ENCODE measurements at regions not wholly inside any gene's neighbourhood (a gene's known extent, or its start where the extent isn't known, plus 50 kb on each side); places are given as distances from the start of the nearest gene placed in this dataset.
A peak's percentile ranks its signal among the peaks of the same experiment; 100 is the strongest.

DNA sequence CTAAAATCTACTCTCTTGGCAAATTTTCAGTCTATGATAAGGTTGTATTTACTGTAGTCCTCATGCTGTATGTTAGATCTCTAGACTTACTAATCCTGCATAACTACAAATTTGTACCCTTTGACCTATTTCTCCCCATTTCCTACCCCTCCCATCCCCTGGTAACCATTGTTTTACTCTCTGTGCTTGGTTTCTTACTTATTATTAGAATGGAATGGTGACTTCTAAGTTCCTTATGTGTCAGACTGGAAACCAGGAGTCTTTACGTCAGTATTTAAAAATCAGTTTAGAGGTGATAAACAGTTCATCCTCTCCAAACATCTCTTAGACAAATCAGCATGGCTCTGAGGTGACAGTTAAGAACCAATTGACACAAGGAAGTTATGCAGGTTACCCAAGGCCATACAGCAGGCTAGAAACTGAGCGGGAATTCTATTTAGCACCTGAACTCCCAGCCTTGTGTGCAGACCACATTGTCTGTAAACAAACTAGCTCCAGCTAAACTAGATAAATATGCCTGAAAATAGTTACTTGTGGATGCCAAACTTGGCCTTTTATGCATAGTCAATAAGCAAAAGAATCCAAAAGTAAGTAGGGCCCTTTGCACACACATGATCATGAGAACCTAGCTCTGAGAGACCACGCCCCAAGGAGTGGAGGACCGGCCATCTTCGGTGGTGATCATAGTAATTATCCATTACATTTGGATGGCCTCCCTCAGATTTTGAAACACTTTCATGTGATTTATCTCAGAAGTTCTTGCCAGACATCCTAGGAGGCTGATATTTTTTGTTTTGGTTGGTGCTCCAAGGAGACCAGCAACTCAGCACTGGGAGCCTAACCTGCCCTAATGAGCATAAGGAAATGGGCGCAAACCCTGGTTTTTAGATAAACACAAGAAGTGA lies 72.3 kb upstream of the BOC start:
- DNase-seq: no peak

DNA sequence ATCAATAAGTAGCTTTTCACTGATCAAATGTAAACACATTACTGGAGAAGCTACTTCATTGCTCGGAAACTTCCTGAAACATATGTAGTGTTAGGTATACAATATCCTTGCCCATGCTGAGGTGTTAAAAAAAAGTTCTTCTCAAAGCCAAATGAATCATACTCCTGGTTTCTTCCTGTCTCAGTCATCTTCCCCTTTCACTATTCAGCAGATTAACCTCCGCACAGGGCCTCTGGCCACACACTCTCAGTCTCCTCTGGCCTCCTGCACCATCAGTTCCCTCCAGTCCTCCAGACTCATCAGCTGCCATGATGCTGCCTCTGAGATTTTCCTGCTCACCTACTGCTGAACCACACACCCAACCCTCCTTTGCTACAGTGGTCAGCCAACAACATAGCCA lies 70.5 kb upstream of the BOC start:
- DNase-seq: no peak

DNA sequence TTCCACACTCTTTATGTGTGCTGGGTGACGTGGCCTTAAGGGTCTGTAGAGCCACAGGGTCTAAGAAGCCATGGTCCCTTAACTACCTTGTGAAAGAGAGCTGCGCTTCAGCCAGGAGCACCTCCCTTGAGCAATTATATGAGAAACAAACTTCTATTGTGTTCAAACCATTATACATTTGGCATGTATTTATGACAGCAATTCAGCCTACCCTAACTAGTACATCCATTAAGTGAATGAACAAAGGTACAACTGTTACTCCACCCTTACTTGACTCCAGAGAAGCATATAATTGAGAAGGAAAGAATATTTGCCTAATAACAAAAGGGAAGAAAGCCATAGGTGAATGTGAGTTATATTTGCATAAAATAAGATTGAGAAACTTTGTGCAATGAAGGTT lies 69.8 kb upstream of the BOC start:
- no peak for DNase-seq

DNA sequence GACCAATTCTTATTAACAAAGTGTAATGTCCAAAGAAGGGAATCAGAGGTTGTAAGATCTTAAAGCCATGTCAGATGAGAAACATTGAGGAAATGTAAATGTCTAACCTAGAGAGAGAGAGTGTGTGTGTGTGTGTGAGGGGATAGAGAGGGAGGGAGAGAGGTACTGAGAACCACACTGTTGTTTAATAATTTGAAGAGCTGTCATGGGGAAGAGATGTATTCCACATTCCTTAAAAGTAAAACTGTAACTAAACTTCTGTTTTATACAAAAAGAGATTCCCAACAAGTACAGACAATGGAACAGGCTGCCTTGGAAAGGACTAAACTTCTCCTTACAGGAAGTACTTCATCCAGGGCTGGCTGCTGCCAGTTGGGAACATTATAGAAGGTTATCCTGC lies 68.9 kb upstream of the BOC start:
- no peak for DNase-seq

DNA sequence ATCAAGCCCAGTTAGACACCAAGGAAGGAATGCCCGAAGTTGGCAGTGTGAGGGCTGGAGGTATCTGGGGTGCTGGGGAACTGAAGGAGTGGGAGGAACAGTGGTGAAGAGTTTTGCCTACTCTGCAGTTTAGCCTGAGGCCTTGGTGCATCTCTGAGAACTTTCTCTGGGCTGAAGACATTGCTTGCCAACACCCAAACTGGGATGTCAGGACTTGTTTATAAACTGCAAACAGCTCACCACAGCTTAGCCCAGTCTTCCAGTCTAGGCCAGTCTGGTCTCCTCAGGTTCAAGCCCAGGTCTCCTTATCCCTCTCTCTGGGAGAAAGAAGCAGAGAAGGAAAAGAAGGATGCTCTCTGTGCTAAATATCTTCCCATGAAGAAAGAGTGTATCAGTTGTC lies 68.0 kb upstream of the BOC start:
- no peak for DNase-seq

DNA sequence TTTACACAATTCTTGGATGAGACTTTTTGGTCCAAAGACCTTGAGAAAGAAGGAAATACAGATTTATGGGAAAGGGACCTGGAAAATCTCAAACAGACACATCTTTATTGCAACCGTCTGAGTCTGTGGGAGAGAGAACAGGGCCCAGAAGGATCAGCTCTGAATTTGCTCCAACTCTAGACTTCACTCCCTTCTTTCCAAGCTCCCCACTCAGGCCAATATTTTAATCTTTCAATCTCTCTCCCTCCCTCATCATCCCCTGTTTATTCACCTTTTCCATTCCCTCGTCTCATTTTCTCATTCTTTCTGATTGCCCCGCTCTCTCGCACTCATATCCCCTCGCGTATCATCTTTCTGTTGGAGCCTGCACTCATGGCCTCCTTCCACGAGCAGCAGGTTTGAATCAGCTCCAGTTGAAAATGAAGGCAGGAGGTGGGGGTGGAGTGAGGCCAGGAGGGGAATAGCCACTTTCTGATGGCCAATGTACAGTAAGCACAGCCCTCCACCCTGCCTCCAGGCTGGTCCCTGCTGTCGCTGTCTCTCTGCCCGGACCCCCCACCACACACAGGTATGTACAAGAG lies 63.6 kb upstream of the BOC start:
- DNase-seq: peak; percentile 73

DNA sequence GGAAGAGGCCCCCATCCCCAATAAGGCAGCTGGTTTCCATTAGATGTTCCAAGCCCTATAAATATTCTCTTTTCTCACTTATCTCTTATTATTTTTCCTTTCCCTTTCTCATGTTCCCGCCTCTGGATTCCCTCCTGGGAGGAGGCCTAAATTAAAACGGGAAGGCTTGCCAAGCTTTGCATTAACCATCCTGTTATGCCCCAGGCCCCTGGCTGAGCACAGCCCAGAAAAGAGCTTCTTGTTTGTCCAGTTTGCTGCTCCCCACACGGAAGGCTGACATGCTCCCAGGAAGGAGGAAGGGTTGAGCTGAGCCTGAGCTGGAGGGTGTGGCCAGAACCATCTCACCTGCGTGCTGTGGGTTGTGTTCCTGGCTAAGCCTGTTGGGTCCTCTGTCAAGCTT lies 63.1 kb upstream of the BOC start:
- DNase-seq: no peak

DNA sequence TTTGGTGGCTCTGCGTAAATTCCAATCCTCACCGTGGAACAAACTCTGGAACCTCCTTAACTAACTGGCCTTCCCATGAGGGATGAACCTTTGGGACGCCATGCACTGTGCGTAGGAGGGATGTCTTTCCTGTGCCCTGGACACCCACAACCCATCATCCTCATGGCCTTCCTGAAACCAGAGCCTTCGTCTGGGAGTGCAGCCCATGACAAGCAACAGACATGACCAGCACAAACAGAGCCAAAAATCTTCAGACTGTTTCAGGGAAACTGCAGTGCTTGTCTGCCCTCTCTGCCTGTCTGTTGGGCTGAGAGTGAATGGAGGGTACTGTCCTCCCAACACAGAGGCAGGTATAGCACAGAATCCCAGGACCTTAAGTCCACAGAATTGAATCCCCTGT lies 61.1 kb upstream of the BOC start:
- no peak for DNase-seq

DNA sequence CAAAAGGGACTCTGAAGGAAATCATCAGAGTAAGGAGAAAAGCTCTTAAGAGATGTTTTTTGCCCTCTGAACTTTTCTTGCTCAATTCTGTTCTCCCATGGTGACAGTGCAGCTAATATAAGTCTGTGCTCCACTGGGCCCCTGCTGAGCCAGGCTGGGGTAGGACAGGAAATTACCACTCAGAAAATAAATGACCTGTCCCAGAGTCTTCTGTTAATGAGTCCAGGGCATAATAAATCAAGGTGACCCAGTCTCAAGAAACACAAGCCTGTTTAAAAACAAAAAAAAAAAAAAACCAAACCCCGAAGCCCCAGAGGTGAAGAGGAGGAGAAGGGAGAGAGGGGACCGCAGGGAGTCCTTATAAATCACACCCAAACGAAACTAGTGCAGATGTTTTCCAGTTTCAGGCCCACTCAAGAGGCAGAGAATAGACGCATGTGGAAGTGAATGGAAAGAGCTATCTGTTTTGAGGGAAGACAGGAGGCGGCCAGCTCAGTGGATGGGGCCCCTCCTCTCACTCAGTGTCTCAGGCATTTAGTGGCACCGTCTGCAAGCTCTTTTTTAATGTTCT lies 59.8 kb upstream of the BOC start:
- no peak for DNase-seq

DNA sequence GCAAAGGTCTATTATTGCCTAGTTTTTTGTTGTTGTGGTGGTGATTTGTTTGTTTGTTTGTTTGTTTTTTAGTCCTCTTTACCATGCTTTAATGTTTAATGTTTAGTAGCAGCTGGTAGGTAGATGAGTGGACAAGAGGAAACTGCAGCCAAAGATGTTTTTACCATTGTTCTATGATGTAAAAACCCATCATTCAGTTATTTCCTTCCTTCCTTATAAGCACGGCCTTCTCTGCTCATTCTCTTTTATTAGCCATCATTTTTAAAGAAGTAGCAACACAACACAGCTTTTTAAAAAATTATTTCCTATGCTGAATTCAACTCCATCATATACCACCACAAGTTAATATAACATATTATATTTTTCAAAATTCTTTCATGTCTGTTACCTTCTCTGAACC lies 58.5 kb upstream of the BOC start:
- no peak for DNase-seq

DNA sequence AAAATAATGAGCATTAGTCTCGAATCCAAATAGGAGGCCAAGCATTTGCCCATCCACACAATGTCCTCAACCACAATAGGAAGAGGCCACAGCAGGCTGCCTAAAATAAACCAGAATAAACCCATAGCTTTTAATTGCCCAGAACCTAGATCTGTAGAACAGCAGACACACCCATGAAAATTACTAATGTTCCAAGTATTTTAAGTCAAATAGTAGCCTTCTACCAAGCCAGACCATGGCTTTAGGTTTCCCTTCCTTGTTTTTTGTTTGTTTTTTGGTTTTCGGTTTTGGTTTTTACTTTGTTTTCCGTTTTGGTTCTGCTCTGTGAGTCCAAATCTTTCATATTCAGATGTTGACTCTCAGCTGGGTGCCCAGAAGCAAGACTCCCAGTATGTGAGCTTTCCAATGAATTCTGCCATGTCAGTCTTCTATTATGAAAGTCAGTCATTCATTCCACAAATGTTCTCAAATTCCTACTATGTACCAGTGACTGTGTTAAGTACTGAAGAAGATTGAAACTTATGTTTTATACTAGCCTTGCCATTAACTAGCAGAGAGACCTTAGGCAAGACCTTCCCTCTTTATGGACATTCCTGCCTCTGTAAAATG lies 57.8 kb upstream of the BOC start:
- no peak for DNase-seq

DNA sequence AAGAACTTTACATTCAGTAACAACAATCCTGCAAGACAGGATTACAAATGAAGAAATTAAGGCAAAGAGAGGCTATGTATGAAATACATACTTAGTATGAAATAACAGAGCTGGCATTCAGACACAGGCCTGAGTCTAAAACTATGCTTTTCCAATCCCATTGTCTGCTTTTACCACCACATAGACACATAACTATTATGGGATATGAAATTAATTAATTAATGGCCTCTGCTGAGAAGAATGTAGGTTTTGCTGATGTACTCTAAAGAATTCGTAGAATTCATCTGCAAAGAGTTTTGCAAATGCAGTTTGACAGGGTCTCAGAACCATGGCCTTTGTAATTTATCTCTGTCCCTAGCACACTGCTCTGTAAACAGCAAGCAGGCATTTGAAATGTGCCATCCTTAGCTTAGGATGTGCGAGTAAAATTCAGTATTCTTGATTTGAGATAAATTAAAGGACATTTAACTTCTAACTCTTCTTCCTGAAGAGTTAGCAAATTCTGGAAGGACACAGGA lies 54.5 kb upstream of the BOC start:
- peak; percentile 65 for DNase-seq

DNA sequence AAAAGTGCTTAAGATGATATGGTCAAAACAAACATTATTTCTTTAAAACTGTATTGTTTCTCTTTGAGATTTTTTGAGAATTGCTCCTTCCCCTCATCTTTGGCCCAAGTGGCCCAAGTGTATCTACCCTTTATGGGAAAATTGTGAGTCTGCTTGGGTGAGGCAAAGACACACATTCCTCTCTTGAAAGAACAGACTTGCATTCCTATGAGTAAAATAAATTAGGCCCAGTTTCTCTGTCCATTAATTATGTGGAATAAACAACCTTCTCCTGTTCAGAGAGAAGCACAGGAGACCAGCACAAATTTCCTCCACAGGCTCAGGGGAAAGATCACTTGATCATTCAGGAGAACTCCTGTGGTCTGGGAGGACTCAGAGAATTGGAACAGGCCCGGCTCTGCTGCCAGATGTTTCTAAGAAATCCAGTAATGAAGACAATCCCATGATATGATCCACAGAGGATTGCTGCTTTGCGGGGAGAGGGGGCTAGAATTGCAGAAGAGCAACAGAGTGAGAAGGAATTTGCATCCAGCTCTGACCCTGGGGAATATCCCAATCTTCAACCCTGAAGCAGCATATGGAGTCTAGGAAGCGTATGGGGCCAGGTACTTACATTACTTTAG lies 53.8 kb upstream of the BOC start:
- DNase-seq: peak; percentile 65

DNA sequence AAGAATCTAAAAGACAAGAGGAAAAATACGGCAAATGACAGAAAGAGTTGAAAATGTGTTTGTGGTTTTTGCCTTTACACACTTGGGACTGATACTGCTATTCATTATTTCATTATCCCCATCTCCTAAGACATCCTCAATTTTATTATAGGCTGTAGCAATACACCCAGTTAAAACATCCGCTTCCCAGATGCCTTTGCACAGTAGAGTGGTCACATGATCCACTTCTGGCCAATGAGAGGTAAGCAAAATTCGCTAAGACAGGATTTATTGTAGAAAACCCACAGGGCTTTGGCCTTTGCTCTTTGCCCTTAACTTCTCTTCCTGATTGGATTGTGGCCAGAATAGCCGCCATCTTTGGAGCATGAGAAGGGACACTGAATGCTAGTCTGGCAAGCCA lies 53.2 kb upstream of the BOC start:
- DNase-seq: no peak
